Liver (tissue), 3 donors: ENCODE measurements at regions not wholly inside any gene's neighbourhood (a gene's known extent, or its start where the extent isn't known, plus 50 kb on each side); places are given as distances from the start of the nearest gene placed in this dataset.

Source experiments
- EGR1 ChIP-seq, 2 donors: IDR thresholded peaks; 2 replicates each; pipeline ENCODE4 v1.6.1; 2016 to 2018; ENCODE audit warnings: antibody characterized with exemption in 2 of 2, low read depth in 2 of 2
- GABPA ChIP-seq, 2 donors: IDR thresholded peaks in 1 of 2; conservative IDR thresholded peaks in 1 of 2; 2 replicates each; pipeline ENCODE4 v1.6.1; 2016; ENCODE audit warnings: antibody characterized with exemption in 2 of 2, mild to moderate bottlenecking in 1 of 2, moderate library complexity in 1 of 2
- HNF4A ChIP-seq, 2 donors: conservative IDR thresholded peaks; 2 replicates each; pipeline ENCODE4 v1.6.1; 2016; ENCODE audit warnings: antibody characterized with exemption in 2 of 2, mild to moderate bottlenecking in 2 of 2
- RAD21 ChIP-seq, 2 donors: IDR thresholded peaks; 2 replicates each; pipeline ENCODE4 v1.6.1; 2016; ENCODE audit warnings: antibody characterized with exemption in 2 of 2, mild to moderate bottlenecking in 2 of 2
- RXRA ChIP-seq, 2 donors: IDR thresholded peaks; 2 replicates each; pipeline ENCODE4 v1.6.1; 2017 to 2018; ENCODE audit warnings: antibody characterized with exemption in 2 of 2, mild to moderate bottlenecking in 1 of 2
- TAF1 ChIP-seq: conservative IDR thresholded peaks from 2 replicates; pipeline ENCODE4 v1.6.1; 2016; ENCODE audit warnings: antibody characterized with exemption, mild to moderate bottlenecking
- YY1 ChIP-seq: IDR thresholded peaks from 2 replicates; pipeline ENCODE4 v1.6.1; 2016; ENCODE audit warnings: antibody characterized with exemption, mild to moderate bottlenecking
- TF ChIP-seq, protein P1 (sequence below): IDR thresholded peaks from 2 replicates; pipeline ENCODE4 v1.6.1; 2016; ENCODE audit warnings: antibody characterized with exemption
- TF ChIP-seq, protein P2 (sequence below): fragments of 150-350 bp; IDR thresholded peaks from 2 replicates; pipeline ENCODE4 v1.5.1; 2017; ENCODE audit warnings: improper control_type of control experiment, low read depth, low read length; ENCODE audit not compliant: missing input control
- TF ChIP-seq, protein P3 (sequence below): IDR thresholded peaks from 2 replicates; pipeline ENCODE4 v1.6.1; 2016; ENCODE audit warnings: antibody characterized with exemption, mild to moderate bottlenecking
- TF ChIP-seq, protein P4 (sequence below): IDR thresholded peaks from 2 replicates; pipeline ENCODE4 v1.6.1; 2016; ENCODE audit warnings: antibody characterized with exemption
- TF ChIP-seq, protein P5 (sequence below): IDR thresholded peaks from 2 replicates; pipeline ENCODE4 v1.6.1; 2016; ENCODE audit warnings: antibody characterized with exemption
- donor health status: healthy.
- donor health status: healthy.

DNA sequence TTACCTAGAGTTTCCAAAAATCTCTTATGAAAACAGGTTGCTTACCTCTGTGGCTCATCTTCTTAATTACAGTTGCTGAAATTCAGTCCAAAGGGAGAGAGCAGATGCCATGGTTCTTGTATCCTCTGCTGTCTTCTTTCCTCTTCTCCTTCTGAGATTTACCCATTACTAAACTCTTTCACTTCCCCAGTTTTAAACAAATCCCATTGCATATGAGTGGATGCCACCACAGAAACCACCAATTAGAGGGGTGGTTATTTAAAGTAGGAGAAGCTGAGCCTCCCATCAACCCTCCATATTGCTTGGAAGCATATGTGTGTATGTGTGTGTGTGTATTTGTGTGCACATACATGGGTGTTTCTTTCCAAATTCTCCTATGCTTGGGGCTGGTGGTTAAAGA is 128.5 kb upstream of the KCNK1 start:
- TF ChIP-seq, protein P1, sequence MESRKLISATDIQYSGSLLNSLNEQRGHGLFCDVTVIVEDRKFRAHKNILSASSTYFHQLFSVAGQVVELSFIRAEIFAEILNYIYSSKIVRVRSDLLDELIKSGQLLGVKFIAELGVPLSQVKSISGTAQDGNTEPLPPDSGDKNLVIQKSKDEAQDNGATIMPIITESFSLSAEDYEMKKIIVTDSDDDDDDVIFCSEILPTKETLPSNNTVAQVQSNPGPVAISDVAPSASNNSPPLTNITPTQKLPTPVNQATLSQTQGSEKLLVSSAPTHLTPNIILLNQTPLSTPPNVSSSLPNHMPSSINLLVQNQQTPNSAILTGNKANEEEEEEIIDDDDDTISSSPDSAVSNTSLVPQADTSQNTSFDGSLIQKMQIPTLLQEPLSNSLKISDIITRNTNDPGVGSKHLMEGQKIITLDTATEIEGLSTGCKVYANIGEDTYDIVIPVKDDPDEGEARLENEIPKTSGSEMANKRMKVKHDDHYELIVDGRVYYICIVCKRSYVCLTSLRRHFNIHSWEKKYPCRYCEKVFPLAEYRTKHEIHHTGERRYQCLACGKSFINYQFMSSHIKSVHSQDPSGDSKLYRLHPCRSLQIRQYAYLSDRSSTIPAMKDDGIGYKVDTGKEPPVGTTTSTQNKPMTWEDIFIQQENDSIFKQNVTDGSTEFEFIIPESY = no peak
- TF ChIP-seq RXRA (IDR thresholded peaks at IDR 0.05) (no peak), YY1 (no peak), RAD21 (IDR thresholded peaks at IDR 0.05) (no peak), TAF1 (no peak), GABPA (IDR thresholded peaks at IDR 0.05 in 1 of 2, conservative IDR thresholded peaks at IDR 0.05 in 1 of 2) (no peak), HNF4A (conservative IDR thresholded peaks at IDR 0.05) (no peak), EGR1 (IDR thresholded peaks at IDR 0.05; ENCODE audit: low read depth in 2 of 2) (no peak)
- TF ChIP-seq, protein P2, sequence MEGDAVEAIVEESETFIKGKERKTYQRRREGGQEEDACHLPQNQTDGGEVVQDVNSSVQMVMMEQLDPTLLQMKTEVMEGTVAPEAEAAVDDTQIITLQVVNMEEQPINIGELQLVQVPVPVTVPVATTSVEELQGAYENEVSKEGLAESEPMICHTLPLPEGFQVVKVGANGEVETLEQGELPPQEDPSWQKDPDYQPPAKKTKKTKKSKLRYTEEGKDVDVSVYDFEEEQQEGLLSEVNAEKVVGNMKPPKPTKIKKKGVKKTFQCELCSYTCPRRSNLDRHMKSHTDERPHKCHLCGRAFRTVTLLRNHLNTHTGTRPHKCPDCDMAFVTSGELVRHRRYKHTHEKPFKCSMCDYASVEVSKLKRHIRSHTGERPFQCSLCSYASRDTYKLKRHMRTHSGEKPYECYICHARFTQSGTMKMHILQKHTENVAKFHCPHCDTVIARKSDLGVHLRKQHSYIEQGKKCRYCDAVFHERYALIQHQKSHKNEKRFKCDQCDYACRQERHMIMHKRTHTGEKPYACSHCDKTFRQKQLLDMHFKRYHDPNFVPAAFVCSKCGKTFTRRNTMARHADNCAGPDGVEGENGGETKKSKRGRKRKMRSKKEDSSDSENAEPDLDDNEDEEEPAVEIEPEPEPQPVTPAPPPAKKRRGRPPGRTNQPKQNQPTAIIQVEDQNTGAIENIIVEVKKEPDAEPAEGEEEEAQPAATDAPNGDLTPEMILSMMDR = no peak
- TF ChIP-seq, protein P3, sequence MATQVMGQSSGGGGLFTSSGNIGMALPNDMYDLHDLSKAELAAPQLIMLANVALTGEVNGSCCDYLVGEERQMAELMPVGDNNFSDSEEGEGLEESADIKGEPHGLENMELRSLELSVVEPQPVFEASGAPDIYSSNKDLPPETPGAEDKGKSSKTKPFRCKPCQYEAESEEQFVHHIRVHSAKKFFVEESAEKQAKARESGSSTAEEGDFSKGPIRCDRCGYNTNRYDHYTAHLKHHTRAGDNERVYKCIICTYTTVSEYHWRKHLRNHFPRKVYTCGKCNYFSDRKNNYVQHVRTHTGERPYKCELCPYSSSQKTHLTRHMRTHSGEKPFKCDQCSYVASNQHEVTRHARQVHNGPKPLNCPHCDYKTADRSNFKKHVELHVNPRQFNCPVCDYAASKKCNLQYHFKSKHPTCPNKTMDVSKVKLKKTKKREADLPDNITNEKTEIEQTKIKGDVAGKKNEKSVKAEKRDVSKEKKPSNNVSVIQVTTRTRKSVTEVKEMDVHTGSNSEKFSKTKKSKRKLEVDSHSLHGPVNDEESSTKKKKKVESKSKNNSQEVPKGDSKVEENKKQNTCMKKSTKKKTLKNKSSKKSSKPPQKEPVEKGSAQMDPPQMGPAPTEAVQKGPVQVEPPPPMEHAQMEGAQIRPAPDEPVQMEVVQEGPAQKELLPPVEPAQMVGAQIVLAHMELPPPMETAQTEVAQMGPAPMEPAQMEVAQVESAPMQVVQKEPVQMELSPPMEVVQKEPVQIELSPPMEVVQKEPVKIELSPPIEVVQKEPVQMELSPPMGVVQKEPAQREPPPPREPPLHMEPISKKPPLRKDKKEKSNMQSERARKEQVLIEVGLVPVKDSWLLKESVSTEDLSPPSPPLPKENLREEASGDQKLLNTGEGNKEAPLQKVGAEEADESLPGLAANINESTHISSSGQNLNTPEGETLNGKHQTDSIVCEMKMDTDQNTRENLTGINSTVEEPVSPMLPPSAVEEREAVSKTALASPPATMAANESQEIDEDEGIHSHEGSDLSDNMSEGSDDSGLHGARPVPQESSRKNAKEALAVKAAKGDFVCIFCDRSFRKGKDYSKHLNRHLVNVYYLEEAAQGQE = no peak
- TF ChIP-seq, protein P4, sequence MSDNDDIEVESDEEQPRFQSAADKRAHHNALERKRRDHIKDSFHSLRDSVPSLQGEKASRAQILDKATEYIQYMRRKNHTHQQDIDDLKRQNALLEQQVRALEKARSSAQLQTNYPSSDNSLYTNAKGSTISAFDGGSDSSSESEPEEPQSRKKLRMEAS = no peak
- TF ChIP-seq, protein P5, sequence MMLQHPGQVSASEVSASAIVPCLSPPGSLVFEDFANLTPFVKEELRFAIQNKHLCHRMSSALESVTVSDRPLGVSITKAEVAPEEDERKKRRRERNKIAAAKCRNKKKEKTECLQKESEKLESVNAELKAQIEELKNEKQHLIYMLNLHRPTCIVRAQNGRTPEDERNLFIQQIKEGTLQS = no peak
